ENCODE measurements at regions not wholly inside any gene's neighbourhood (a gene's known extent, or its start where the extent isn't known, plus 50 kb on each side); places are given as distances from the start of the nearest gene placed in this dataset.

DNA sequence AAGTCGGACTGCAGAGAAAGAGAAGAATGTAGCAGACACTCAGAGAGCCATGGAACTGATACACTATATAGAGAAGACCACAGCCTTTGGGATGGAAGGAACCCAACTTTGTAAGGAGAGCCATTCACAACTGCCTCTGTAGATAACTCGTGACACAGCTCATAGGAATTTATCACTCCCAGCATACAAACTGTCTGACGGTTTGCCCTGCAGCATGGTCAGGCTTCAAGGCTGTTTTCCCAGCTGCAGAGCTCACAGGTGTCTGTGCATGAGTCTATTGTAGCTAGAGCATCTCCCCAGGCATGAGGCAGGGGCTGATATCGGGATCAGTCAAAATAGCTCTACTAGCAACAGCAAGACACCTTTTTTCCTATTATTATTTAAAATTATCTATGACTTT is 130.5 kb upstream of the DTNBP1 start:
- peak; percentile 79 for DNase-seq

GRCh38 chr6:15792842-15793241 is 130.0 kb upstream of the DTNBP1 start:
- DNase-seq = no peak

GRCh38 chr6:15791448-15792181 is 128.8 kb upstream of the DTNBP1 start:
- peak; percentile 12 for DNase-seq

DNA sequence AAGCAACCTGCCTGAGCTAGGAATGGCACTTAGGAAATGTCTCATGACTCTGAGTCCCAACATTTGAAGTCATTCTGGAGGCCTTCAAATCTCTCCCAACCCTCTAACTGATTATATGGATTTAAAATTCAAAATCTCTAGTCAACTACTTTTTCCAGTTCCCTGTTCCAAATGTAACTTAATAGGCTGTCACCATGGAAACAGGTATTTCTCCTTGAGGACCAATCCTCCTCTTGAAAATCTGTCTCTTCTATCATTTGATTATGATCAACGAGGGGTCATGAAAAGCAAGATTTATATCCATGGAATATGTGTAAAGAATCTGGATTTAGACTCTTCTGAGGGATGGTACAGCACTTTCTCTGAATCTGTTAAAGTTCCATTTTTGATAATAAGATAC is 127.3 kb upstream of the DTNBP1 start:
- no peak for DNase-seq

DNA sequence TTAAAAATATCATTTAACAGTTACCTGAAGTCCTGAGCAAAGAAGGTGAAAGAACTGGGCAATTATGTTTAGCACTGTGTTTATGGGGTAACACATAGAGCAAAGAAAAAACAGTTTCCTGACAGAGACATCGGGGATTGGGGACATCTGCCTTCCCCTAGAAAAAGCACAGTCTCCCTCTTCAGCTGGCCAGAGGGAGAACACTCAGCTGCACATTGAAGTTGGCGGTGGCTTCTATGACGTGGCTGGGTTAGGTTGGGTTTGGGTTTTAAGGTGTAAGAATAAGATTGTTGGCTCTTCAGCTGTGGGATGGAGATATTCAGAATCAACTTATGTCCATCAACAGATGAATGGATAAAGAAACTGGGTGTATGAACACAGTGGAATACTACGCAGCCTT is 124.0 kb upstream of the DTNBP1 start:
- DNase-seq = no peak

- no peak for DNase-seq
Measured at GRCh38 chr6:15783484-15783883, 120.7 kb upstream of the DTNBP1 start.

DNA sequence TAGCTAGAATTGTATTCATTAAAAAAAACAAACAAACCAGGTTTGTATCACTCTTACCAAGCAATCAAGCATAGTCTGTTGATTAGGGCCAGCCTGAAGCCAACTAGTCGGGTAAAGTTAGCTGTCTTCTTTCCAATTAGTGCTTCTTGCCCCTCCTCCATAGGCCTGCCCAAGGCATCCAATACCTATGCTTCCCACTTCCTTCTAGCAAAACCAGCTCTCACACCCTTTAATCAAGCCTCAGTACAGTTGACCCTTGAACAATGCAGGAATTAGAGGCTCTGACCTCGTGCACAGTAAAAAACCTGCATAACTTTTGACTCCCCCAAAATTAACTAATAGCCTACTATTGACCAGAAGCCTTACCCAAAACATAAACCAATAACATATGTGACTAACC is 119.1 kb upstream of the DTNBP1 start:
- DNase-seq = no peak

GRCh38 chr6:15781333-15781732 is 118.5 kb upstream of the DTNBP1 start:
- no peak for DNase-seq

- DNase-seq = no peak
Measured at GRCh38 chr6:15780437-15780836, 117.6 kb upstream of the DTNBP1 start.

- no peak for DNase-seq
Measured at GRCh38 chr6:15779726-15780125, 116.9 kb upstream of the DTNBP1 start.

GRCh38 chr6:15776458-15776980 is 113.7 kb upstream of the DTNBP1 start:
- DNase-seq = no peak

DNA sequence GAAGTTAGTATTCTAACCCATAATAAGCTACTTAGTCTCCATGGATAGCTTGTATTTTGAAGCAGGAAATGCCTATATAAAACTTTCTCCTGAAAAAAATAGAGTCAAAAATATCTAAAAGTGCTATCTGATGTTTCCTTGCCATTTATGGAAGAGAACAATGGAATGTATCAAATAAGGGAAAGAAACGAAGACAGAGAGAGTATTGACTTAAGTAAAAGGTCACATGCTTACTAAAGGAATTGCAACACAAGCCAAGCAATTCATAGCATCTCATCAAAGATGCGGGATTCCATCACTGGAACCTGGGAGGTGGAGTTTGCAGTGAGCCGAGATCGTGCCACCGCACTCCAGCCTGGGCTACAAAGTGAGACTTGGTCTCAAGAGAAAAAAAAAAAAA is 112.9 kb upstream of the DTNBP1 start:
- DNase-seq = no peak

- no peak for DNase-seq
Measured at GRCh38 chr6:15775076-15775634, 112.3 kb upstream of the DTNBP1 start.

DNA sequence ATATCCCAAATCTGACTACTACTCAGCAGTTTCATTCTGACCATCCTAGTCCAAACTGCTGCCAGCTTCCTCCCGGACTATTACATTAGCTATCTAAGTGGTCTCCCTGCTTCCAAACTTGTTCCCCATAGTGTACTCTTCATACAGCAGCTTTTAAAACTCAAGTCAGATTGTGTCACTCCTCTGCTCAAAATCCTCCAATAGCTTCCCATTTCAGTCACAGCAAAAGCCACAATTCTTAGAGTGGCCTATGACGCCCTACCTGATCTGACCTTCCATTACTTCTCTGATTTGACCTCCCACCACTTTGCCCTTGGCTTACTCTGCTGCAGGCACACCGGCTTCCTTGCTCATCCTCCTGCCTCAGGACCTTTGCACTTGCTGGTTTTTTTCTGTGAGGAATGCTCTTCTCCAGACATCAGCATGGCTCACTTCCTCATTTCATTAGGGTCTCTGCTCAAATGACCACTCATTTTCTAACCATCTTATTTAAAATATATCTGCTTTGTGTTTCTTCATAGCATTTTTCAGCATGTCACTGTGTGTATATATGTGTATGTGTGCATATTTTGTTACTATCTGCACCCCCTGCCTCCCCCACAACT is 111.1 kb upstream of the DTNBP1 start:
- no peak for DNase-seq

GRCh38 chr6:15770347-15771143 is 107.7 kb upstream of the DTNBP1 start:
- DNase-seq = peak; percentile 50

GRCh38 chr6:15769511-15770018 is 106.7 kb upstream of the DTNBP1 start:
- DNase-seq = peak; percentile 35

GRCh38 chr6:15768999-15769398 is 106.2 kb upstream of the DTNBP1 start:
- DNase-seq = no peak

DNA sequence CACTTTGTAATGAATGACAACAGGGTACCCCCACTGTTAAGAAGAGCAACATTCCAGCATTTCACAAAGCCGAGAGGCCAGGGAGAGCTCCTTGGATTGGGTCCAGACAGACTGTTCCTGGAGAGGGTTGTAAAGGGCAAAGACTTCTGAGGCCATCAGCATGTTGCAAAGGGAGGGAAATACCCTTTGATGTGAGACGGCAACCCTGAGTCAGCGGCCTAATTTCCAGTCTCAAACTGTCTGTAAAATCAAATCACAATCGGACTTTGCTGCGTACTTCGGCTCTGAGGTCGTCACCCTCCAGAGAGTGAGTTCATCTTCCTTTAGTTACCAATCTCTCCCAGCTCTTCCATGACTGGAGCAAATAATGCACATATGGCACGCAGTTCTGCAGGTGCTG is 101.0 kb upstream of the DTNBP1 start:
- DNase-seq = peak; percentile 59

DNA sequence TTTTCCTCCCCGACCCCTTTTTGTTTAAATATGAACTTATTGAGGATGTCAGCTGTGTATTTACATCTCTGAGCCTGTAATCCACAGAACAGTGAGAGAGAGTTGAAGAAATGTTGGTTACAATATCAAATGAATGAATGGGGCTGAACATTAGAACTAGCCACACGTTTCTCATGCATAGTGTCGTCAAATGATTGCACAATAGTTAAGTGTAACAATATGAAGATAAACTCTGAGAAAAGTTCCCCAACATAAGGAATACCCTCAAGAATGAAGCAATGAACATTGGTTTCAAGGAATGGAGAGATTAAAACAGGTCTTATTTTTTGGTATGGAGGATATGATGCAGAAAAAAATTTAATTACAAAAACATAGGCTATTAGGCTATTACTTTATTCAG is 100.5 kb upstream of the DTNBP1 start:
- DNase-seq = peak; percentile 49

DNA sequence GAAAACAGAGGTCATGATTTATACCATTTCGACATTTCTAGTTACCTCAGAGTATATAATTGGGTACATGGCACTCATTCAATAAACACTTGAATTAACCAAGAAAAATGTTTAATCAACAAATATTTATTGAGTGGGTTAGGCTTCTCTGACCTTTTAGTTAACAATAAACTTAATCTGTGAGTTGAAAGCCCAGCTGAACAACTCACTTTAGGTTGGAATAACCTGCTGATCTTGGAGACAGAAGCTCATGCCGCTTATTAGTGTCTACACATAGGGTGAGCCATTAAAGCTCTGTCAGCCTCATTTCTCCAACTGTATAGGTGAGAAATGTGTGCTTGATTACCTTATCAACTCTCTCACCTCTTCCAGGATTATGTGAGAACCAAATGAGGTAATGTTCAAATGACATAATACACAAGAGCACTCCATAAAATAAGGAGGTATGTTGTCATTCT is 98.2 kb upstream of the DTNBP1 start:
- no peak for DNase-seq

DNA sequence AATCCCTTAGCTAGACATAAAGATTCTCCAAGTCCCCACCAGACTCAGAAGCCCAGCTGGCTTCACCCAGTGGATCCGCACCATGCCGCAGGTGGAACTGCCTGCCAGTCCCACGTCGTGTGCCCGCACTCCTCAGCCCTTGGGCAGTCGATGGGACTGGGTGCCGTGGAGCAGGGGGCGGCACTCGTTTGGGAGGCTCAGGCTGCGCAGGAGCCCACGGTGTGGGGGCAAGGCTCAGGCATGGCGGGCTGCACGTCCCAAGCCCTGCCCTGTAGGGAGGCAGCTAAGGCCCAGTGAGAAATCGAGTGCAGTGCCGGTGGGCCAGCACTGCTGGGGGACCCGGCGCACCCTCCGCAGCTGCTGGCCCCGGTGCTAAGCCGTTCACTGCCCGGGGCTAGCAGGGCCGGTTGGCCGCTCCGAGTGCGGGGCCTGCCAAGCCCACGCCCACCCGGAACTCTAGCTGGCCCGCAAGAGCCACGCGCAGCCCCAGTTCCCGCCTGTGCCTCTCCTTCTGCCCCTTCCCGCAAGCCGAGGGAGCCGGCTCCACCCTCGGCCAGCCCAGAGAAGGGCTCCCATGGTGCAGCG is 95.9 kb upstream of the DTNBP1 start:
- no peak for DNase-seq

DNA sequence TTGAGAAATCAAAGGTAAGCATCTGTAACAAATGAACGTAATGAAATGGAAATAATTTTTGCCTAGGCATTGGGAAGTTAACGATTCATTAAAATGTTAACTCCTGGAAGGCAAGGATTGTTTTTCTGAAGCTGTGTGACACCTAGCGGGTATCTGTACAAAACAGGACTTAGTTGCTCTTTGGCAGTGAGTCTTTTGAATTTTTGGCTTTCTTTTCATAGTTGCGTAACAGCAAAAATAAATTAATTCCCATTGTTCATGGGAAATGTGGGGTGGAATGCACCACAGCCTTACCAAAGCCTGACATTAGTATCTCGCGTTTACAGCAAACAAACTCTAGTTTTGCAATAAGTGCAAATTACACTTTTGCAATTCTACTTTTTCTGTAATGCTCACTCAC is 92.7 kb upstream of the DTNBP1 start:
- peak; percentile 51 for DNase-seq

- DNase-seq = no peak
Measured at GRCh38 chr6:15754706-15755079, 91.9 kb upstream of the DTNBP1 start.

Measured in fibroblast of skin of right quadriceps (primary cell).